Prostate gland (tissue), 2 donors: ENCODE measurements at regions not wholly inside any gene's neighbourhood (a gene's known extent, or its start where the extent isn't known, plus 50 kb on each side); places are given as distances from the start of the nearest gene placed in this dataset.

Experiments
- POLR2A ChIP-seq: fragments of 450-650 bp; IDR thresholded peaks from one replicate; pipeline ENCODE4 v1.6.1; 2016; ENCODE audit warnings: antibody characterized with exemption, mild to moderate bottlenecking
- POLR2AphosphoS5 ChIP-seq: sonication (generic); formaldehyde crosslinking; IDR thresholded peaks from one replicate; pipeline ENCODE4 v1.6.1; 2017; ENCODE audit warnings: antibody characterized with exemption
- TF ChIP-seq, protein P1 (sequence below), 4 experiments: fragments of 200-600 bp in 2 of 4; fragments of 450-650 bp in 2 of 4; sonication (generic) in 2 of 4; IDR thresholded peaks; 1 replicate in 3 of 4; 2 replicates in 1 of 4; pipeline ENCODE4 v1.5.1; 2016 to 2019; ENCODE audit warnings: antibody characterized with exemption in 4 of 4, mild to moderate bottlenecking in 2 of 4, moderate library complexity in 2 of 4

DNA sequence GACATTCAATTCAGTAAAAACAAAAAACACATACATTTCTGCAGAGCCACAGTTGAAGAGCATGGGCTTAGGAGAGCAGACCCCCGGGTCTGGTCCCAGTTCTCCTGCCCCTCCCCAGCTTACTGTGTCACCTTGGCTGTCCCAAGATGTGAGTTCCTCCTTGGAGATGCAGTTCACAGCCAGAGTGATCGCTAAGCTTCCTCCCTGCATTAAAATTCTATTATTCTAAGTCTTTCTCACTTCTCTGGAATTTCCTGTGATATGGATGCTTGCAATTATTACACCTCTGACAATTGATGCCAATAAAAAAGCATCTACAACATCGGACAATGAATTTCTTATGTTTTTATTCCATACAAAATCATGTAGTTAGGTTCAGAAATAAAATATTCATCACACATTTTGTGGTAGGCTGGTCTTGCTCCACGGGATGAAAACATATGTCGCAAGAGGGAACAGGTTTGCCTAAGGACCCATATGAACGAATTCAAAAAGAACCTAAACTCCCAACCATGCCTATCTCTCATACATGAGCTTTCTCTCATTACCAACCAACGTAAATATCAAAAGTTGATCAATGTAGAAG is 328.5 kb upstream of the RUNX1 start:
- TF ChIP-seq, protein P1, sequence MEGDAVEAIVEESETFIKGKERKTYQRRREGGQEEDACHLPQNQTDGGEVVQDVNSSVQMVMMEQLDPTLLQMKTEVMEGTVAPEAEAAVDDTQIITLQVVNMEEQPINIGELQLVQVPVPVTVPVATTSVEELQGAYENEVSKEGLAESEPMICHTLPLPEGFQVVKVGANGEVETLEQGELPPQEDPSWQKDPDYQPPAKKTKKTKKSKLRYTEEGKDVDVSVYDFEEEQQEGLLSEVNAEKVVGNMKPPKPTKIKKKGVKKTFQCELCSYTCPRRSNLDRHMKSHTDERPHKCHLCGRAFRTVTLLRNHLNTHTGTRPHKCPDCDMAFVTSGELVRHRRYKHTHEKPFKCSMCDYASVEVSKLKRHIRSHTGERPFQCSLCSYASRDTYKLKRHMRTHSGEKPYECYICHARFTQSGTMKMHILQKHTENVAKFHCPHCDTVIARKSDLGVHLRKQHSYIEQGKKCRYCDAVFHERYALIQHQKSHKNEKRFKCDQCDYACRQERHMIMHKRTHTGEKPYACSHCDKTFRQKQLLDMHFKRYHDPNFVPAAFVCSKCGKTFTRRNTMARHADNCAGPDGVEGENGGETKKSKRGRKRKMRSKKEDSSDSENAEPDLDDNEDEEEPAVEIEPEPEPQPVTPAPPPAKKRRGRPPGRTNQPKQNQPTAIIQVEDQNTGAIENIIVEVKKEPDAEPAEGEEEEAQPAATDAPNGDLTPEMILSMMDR (IDR thresholded peaks at IDR 0.05), result no peak
- TF ChIP-seq POLR2AphosphoS5 (no peak), POLR2A (no peak)
